22Rv1 (cell line): ENCODE measurements at regions not wholly inside any gene's neighbourhood (a gene's known extent, or its start where the extent isn't known, plus 50 kb on each side); places are given as distances from the start of the nearest gene placed in this dataset.

ENCODE experiments used
- CTCF ChIP-seq: fragments of 450-650 bp; IDR thresholded peaks from 2 replicates; pipeline ENCODE4 v1.5.1; 2017; ENCODE audit warnings: mild to moderate bottlenecking
- ZFX ChIP-seq: fragments of 450-650 bp; IDR thresholded peaks from 2 replicates; pipeline ENCODE4 v1.6.1; 2017; ENCODE audit warnings: antibody characterized with exemption, borderline replicate concordance

DNA sequence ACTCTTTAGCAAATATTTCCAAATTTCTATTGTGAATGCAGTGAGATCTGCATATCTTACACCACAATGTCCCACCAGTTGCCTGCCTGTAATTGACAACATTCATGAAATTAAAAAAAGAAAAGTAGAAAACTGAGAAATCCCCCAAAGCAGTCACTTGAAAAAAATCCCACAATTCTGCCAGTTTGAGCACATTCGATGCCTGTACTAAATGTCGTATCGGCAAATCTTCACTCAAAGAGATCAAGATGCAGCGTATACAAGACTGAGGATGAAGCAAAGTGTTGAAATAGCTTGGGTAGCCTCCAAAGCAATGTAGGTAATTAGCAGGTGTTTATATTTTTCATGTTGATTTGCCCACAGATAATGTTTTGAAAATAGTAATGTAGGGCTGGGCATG is 186.7 kb upstream of the ZEB2 start:
- TF ChIP-seq CTCF (no peak), ZFX (no peak)
